ENCODE measurements at regions not wholly inside any gene's neighbourhood (a gene's known extent, or its start where the extent isn't known, plus 50 kb on each side); places are given as distances from the start of the nearest gene placed in this dataset.
"Not testable (repeated sequence)": the region's sequence is repeated elsewhere in the genome, so short reads cannot be mapped to it uniquely, and the experiment has no call there.

DNA sequence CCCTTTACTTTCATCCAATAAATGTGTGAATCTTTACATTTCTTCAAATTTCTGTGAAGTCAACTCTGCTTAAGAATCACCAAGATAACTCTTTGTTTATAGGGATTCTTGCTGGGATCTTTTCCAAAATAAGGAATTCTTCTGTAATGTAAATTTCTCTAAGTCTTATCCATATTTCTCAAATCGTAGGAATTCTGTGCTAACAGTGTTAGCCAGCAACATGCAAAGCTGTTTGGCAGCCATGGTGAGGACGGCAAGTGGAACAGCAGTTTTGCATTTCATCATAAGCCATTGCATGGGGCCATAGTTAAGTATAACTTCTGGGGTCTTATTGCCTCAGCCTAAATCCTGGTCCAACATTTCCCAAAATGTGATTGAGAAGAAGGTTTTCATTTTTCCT is 310.5 kb upstream of the PRR16 start:
- no peak for DNase-seq

DNA sequence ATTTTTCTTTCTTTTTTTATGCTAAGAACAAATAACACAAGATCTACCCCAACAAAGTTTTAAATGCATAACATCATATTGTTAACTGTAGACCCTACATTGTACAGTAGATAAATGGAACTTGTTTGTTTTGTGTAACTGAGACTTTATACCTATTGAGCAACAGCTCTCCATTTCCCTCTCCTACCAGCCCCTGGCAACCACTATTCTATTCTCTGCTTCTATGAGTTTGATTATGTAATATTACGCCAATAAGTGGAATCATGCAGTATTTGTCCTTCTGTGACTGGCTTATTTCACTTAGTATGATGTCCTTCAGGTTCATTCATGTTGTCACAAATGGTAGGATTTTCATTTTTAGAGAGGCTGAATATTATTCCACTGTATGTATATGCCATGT is 308.2 kb upstream of the PRR16 start:
- DNase-seq = no peak

DNA sequence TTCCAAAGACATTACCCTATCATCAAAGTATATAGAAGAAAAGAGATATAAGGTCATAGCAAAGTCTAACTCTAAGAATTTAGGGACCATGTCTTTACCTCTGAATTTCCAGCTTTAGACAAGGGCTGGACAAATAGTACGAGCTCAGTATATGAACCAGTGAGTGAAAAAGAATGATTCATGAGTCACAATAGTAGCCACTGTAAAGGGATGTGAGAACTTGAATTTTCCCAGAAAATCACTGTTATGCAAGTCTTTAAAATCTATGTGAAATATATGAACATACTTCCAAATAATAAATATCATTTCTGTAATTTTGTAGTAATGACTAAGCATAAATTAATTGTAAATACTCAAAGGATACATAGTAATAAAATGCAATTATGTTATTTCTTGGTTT is 305.9 kb upstream of the PRR16 start:
- DNase-seq = no peak

DNA sequence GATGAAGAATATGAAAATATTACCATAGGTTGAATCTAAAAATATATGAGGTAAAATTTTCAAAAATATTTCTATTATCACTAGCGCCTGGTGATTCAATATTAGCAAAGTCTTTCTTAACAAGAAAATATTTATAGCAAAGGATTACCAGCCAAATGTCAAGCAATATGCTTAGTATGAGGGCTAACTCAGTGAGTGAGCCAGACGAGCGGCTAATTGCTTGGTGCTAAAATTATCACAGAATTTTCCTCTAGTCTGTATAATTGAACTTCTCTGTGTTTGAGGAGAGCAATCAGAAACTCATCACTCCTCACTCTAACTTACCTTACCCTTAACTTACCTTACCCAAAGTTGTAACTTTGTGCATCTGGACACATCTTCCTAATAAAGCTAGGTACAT is 304.9 kb upstream of the PRR16 start:
- no peak for DNase-seq

DNA sequence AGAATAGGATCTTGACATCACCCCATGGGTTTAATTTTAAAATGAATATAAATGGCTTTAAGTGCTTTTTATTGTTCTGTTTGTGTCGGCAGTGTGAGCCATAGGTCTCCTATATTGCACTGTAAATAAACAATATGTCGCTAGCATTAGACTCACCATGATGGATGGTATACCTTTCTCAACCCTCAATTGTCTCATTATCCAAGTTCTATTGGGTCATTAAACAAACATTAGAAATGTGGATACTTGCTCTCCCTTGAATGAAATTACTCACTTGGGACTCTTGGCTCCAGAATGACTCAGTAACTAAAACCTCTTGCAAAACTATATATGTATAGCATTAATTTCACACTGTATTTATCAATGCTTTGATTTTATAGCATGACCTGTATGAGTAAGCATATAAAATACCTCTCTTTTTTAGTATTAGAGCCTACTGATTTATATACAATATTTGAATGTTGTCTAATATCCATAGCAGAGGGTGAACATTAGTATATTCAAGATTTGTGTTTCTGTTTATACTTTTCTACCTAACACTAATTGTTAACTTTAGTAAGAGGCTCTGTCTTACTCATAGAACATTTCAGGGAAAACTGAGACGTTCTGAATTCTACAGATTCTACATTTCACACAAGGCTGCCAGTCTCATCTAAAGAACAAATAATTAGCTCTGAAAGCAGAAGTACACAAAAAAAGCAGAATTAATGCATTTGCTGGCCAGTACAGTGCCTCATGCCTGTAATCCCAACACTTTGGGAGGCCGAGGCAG is 303.8 kb upstream of the PRR16 start:
- DNase-seq = no peak

DNA sequence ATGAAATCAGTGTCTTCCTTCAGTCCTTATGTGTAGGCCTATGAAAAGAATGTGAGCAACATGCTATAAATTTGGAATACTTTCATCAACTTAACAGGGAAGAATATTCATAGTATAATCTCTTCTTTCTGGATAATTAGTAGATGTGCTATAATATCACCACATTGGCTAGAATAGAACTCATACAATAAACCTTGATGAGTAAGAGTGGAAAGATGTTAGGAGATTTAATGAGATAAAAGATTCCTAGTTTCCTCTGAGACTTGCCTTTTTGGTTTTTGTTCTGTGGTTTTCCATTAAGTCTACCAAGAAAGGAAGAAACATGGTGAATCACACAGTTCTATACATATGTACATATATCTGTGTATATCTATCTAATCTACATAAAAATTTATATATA is 301.8 kb upstream of the PRR16 start:
- DNase-seq = no peak

DNA sequence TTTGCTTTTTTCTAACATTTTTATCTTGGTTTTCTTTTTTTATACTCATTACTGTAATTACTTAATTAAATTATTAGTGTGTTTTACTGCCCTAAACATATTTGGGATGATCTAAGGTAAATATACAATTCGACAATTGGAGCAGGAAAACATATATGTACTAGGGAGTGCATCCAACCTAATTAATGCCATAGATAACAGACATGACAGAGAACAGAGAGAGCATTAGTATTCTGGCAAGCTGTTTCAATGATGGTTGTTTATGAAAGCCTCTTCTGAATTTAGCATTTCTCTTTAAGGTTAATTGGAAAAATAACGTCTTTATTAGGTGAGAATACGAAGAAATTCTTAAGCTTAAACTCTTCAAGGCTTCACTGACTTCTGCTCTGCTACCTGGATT is 300.1 kb upstream of the PRR16 start:
- DNase-seq = no peak

DNA sequence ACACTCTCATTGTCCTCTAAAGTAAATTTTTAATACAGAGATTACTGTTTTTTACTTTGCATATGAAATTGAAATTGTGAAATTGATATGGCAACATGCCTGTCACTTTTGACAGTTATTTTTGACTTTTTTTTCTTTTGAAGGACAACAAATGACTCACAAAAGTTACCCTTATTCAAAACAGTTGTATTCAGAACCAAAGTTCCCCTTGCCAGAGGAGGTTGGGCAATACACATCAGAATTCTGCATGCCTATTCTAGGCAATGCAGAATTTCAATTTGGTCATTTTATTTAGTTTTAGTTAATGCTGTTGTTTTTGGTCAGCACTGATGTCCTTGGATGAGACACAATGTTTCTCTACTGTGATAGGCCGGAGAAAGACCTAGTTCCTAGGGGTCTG is 299.1 kb upstream of the PRR16 start:
- DNase-seq = no peak

DNA sequence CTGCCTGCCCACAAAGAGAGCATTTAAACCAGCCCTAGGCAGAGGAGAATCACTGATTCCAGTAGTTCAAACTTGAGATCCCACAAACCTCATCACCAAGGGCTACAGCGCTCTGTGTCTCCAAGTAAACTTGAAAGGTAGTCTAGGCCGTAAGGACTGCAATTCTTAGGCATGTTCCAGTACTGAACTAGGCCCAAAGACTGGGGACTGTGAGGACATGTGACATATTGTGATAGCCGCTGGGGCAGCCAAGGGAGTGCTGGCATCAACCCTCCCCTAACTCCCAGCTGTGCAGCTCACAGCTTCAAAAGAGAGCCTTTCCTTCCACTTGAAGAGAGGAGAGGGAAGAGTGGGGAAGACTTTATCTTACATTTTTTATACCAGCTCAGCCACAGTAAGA is 291.0 kb upstream of the PRR16 start:
- DNase-seq = no peak

DNA sequence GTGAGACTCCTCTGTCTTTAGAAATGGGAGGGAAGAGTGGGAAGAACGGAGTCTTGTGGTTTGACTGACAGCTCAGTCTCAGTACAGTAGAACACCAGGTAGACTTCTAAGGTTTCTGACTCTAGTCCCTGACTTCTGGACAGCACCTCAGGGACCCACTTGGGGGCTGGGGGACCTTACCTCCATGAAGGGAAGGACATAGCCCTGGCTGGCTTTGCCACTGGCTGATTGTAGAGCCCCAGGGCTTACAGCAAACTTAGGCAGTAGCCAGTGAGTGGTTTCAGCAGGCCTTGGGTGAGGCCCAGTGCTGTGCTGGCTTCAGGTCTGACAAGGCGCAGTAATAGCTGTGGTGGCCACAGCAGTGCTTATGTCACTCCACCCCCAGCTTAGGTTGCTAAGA is 290.0 kb upstream of the PRR16 start:
- DNase-seq = no peak

DNA sequence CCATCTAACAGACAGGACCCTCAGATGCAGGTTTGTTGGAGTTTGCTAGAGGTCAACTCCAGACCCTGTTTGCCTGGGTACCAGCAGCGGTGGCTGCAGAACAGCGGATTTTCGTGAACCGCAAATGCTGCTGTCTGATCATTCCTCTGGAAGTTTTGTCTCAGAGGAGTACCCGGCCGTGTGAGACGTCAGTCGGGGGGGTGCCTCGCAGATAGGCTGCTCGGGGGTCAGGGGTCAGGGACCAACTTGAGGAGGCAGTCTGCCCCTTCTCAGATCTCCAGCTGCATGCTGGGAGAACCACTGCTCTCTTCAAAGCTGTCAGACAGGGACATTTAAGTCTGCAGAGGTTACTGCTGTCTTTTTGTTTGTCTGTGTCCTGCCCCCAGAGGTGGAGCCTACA is 282.9 kb upstream of the PRR16 start:
- DNase-seq = not testable (repeated sequence)

DNA sequence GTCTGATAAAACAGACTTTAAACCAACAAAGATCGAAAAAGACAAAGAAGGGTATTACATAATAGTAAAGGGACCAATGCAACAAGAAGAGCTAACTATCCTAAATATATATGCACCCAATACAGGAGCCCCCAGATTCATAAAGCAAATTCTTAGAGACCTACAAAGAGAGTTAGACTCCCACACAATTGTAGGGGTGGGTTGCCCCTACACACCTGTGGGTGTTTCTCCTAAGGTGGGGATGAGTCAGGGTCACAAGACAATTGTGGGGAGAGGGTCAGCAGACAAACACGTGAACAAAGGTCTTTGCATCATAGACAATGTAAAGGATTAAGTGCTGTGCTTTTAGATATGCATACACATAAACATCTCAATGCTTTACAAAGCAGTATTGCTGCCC is 269.4 kb upstream of the PRR16 start:
- not testable (repeated sequence) for DNase-seq

DNA sequence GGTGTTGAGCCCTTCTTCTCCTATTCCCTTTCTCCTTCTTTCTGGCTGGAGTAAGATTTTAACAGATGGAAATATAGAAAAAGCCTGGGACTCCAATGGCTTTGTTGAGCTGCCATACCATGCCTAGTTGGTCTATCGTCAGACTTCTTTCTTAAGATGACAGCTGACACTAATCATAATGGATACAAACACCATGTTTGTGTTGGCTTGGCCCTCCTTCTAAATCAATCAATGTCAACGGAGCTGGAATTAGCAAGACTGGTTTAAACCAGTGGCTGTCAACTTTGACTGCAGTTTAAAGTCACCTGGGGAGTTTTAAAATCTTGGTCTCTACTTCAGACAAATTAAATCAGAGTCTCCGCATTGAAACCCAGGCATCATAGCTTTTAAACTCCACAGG is 264.5 kb upstream of the PRR16 start:
- no peak for DNase-seq

DNA sequence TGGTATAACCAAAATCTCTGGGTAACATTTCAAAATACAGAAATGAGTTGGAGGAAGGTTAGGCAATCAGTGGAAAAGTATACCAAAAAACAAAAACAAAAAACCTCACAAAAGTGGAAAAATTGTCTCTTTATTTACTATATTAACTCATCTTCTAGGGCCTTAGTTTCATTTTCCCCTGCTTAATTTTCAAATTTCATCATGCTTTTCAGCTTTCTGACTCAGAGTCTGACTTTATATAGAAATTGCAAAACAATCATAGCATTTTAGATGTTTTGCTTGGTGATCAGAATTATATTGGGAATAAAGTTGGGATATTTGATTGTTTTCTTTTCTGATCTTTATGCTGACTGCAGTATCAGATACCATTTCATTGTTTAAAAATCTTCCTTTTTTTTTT is 257.0 kb upstream of the PRR16 start:
- no peak for DNase-seq

DNA sequence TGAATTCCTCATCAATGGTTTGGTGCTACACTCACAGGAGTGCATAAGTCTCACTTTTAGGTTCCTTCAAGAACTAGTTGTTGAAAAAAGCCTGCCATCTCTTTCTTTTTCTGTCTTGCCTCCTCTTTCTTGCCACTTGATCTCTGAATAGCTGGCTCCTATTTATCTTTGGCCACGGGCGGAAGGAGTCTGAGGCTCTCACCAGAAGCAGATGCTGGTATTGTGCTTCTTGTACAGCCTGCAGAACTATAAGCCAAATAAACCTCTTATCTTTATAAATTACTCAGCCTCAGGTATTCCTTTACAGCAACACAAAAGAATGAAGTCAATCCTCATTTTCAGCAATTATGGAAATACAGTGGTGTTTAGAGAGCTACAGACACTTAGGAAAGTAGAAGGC is 247.1 kb upstream of the PRR16 start:
- DNase-seq = no peak

DNA sequence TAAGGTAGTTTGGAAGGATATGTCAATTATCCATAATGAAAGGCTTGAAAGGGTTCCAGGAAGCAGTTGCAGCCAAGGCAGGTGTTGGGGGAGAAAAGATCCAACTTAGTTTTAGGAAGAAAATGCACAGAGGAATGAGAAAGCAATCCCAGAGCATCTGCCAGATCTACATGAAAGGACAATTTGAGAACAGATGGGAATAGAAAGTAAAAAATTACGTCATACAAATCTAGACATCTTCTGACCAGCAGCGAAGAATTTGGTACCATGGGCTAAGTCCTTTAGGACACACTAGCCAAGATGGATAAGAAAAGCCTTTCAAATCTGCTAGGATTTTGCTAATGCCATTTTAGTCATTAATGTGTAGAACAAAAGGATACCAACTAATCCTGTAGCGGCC is 244.1 kb upstream of the PRR16 start:
- no peak for DNase-seq

DNA sequence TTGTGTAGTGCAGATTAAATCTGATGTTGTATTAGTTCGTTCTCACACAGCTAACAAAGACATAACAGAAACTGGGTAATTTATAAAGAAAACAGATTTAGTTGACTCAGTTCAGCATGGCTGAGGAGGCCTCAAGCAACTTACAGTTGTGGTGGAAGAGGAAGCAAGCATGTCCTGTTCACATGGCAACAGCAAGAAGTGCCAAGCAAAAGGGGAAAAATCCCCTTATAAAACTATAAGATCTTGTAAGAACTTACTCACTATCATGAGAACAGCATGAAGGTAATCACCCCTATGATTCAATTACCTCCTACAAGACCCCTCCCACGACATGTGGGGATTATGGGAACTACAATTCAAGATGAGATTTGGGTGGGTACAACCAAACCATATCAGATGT is 238.6 kb upstream of the PRR16 start:
- DNase-seq = no peak

DNA sequence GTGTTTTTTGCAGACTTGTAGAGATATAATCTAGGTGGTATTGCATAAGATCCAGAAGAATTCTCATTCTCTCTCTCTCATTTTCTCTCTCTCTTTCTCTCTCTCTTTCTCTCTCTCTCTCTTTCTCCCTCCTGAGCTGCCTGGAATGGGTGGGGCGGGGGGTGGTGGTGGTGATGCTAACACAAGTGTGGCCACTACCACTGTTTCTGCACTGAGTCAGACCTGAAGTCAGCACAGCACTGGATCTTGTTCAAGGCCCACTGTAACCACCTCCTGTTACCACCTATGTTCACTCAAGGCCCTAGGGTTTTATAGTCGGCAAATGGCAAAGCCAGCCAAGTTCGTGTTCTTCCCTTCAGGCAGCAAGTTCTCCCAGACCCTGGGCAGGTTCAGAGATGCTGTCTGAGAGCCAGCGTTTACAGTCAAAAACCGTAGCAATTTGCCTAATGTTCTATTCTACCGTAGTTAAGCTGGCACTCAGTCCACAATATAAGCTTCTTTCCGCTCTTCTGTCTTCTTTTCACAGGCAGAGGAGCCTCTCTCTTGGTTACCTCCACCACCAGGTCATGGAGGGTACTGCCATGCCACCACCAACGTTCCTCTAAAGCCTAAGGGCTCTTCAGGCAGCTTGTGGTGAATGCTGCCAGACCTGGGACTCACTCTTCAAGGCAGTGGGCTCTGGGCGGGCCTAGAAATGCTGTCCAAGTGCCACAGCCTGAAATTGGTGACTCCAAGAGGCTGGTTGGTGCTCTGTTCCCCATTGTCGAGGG is 235.7 kb upstream of the PRR16 start:
- DNase-seq = no peak

DNA sequence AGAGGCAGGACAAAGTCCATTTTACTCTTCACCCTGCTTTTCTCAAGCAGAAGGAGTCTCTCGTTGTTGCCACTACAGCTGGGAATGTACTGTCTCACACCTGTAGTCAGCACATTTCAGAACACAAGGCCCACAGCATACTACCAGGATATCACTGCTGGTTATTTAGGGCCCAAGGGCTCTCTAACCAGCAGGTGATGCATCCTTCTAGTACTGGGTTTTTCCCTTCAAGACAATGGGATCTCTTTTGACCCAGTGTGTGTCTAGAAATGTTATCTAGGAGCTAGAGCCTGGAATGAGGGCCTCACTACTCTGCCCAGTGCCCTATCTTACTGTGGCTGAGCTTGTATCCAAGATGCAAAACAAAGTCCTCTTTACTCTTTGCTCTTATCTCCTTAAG is 235.1 kb upstream of the PRR16 start:
- DNase-seq = no peak

DNA sequence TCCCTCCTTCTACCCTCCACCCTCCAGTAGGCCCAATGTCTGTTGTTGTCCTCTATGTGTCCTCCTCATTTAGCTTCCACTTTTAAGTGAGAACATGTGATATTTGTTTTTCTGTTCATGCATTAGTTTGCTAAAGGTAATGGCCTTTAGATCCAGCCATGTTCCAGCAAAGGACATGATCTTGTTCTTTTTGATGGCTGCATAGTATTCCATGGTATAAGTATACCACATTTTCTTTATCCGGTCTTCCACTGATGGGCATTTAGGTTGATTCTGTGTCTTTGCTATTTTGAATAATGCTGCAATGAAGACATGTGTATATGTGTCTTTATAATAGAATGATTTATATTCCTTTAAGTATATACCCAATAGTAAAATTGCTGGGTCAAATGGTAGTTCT is 232.5 kb upstream of the PRR16 start:
- DNase-seq = no peak

DNA sequence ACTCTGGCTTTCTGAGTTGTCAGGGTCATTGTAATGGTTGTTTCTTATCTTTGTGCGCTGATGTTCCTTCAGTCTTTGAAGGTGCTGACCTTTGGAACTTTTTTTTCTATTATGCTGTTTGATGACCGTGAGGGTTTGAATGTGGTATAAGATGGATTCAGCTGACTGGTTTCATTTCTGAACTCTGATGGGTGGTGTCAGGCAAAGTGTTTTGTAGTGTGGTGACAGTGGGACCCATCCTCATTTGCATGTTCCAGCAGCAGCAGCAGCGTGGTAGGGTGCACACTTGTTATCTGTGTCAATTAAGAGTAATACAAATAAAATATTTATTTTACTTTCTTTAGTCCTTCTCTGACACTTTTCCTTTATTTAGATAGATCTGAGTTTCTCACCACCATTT is 227.7 kb upstream of the PRR16 start:
- DNase-seq = no peak

DNA sequence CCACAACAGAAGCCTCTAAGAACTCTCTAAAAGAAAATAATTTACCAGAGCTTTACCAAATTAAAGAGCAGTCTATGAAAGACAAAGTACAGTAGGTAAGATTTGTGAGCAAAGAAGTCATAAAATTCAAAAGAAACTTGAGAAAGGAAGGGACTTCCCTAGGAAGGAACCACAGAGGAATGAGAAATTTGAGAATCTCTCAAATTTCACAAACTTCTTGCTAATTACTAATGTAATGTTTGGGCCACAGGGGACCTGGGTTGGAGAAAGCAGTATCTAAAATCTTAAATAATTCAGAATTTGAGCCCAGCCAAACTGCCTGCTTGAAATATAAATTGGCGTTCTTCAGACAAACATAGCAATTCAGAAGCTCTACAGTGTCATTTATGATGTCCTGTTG is 225.0 kb upstream of the PRR16 start:
- no peak for DNase-seq

DNA sequence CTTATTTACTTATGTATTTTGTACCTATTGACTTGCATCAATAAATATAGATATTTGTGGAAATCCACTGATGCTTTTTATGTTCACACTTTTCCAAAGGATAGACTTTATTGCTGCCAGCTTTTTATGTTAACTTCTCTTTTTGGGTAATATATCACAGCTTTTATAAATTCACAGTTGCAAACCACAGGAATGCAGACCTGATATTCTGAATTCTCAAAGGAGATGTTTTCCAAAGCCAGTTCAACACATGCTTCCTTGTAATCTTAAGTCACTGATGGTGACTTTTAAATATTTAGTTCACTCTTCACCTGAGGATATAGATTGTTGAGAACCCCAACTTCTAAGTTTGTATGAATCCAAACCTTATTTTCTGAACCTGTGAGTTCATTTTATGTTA is 223.4 kb upstream of the PRR16 start:
- no peak for DNase-seq

DNA sequence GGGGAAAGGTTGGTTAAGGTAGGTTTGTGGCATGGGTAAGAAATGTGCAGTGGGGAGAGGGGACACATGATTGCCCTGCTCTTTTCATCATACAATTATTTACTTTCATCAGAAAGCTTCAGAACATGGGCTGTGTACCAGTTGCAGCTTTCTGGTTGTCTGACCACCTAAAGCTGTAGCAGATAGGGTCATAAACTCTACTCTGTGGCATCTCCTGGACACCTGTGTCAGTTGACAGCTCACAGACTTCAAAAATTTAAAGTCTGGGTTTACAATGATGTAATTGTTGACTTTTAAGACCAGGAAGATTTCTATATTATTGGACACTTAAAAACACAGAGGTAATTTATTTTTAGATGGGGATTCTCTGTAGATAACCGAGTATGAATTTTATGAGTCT is 222.7 kb upstream of the PRR16 start:
- no peak for DNase-seq

DNA sequence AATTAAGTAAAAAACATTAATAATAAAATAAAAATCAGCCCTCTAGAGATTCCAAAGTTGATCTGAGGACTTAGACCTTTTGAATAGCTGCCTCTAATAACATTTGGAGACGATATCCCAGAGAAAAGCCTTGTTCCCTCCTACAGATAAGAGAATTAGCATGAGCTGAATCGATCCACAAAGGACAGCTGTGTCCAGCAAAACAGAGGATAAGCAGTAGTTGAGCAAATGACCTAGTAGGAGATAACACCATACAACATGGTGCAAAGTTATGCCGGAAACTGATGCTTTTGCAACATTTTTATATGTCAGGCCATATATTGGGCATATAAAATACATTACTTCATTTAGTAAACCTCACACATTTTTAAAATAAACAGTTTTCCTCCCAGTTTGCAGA is 212.2 kb upstream of the PRR16 start:
- no peak for DNase-seq

All from CD4-positive, alpha-beta T cell treated with Interferon gamma for 1 hour (primary cell).